Bronchial epithelial cell (primary cell): ENCODE measurements at regions not wholly inside any gene's neighbourhood (a gene's known extent, or its start where the extent isn't known, plus 50 kb on each side); places are given as distances from the start of the nearest gene placed in this dataset.

Experiments used
- DNase-seq: peaks from one replicate; pipeline ENCODE4 v3.0.0-alpha.2; 2010; ENCODE audit warnings: low read depth
- FAIRE-seq: peaks from 2 replicates; lab custom pipeline; 2011; peaks lifted over from hg19 to GRCh38; lab: Jason Lieb, UNC
- H3K27me3 ChIP-seq: 2 replicates; pipeline ENCODE4 v1.5.1; 2011; ENCODE audit warnings: low read length; ENCODE audit not compliant: control insufficient read depth, insufficient read depth
- H3K36me3 ChIP-seq: 2 replicates; pipeline ENCODE4 v1.5.1; 2011; ENCODE audit warnings: low read length; ENCODE audit not compliant: control insufficient read depth, insufficient read depth
- H3K4me3 ChIP-seq: 2 replicates; pipeline ENCODE4 v1.5.1; 2011; ENCODE audit warnings: mild to moderate bottlenecking, low read depth, low read length, control low read depth
- CTCF ChIP-seq: IDR thresholded peaks from 2 replicates; pipeline ENCODE4 v1.5.1; 2011; ENCODE audit warnings: mild to moderate bottlenecking, moderate library complexity, low read length, control low read depth, inconsistent platforms; ENCODE audit not compliant: insufficient read depth, severe bottlenecking

- Histone ChIP-seq H3K4me3 (no peak overlapping the region), H3K27me3 (no peaks in the 10 kb centered on the region), H3K36me3 (no peaks in the 10 kb centered on the region)
- FAIRE-seq (no peak), DNase-seq (no peak)
- no peak for TF ChIP-seq CTCF
These were observed 409.9 kb upstream of the ALCAM start for GRCh38 chr3:104956620-104957345.

- no peak for FAIRE-seq
- DNase-seq, result no peak
- Histone ChIP-seq H3K36me3 (no peaks in the 10 kb centered on the region), H3K27me3 (no peaks in the 10 kb centered on the region), H3K4me3 (no peak overlapping the region)
- no peak for TF ChIP-seq CTCF
These were observed 406.1 kb upstream of the ALCAM start for GRCh38 chr3:104960579-104960978.

- no peak for TF ChIP-seq CTCF
These were observed 404.9 kb upstream of the ALCAM start for GRCh38 chr3:104961851-104962250.

GRCh38 chr3:104974316-104974715 lies 392.4 kb upstream of the ALCAM start:
- Histone ChIP-seq H3K27me3 (no peaks in the 10 kb centered on the region), H3K4me3 (no peak overlapping the region), H3K36me3 (no peaks in the 10 kb centered on the region)
- no peak for TF ChIP-seq CTCF
- no peak for DNase-seq
- FAIRE-seq, result no peak

More at GRCh38 chr3:104961851-104962250, 404.9 kb upstream of the ALCAM start:
- FAIRE-seq (no peak), DNase-seq (no peak)
- Histone ChIP-seq H3K36me3 (no peaks in the 10 kb centered on the region), H3K27me3 (no peaks in the 10 kb centered on the region), H3K4me3 (no peak overlapping the region)

GRCh38 chr3:104977719-104978118 lies 389.0 kb upstream of the ALCAM start:
- no peak for TF ChIP-seq CTCF
- Histone ChIP-seq H3K4me3 (no peak overlapping the region), H3K27me3 (no peaks in the 10 kb centered on the region), H3K36me3 (no peaks in the 10 kb centered on the region)
- FAIRE-seq (no peak), DNase-seq (no peak)

GRCh38 chr3:104982130-104982529 lies 384.6 kb upstream of the ALCAM start:
- no peak for TF ChIP-seq CTCF
- FAIRE-seq, result no peak
- Histone ChIP-seq H3K36me3 (no peaks in the 10 kb centered on the region), H3K4me3 (no peak overlapping the region), H3K27me3 (no peaks in the 10 kb centered on the region)
- no peak for DNase-seq
